ENCODE measurements at regions not wholly inside any gene's neighbourhood (a gene's known extent, or its start where the extent isn't known, plus 50 kb on each side); places are given as distances from the start of the nearest gene placed in this dataset.

DNA sequence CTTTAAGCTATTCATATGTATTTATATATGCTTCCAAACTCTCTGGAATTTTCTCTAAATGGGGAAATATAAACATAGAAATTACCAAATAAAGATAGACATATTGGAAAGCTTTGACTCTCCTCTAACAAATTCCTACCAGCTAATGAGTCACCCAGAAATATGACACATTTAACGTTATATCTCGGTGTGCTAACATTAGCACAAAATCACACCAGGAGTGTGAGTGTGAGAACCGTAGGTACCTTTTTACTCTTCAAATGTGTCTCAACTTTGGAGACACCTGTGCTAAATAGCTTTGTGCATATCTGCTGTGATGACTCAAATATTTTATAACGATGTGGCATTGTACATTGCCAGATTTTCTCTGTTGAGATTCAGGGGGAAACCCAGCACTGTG lies 714.4 kb downstream of the METTL15 start:
- intact Hi-C loops (cut with DNase I), result no loop called here
- Histone ChIP-seq H3K4me3 (no peak overlapping the region), H3K36me3 (no peaks in the 10 kb centered on the region), H3K4me1 (no peaks in the 10 kb centered on the region), H3K27ac (no peak overlapping the region), H3K9me3 (peaks cover 0 to 20% (median 11%) of the 10 kb centered on the region in 11 donors), H3K27me3 (no peaks in the 10 kb centered on the region)
- TF ChIP-seq, protein P1, sequence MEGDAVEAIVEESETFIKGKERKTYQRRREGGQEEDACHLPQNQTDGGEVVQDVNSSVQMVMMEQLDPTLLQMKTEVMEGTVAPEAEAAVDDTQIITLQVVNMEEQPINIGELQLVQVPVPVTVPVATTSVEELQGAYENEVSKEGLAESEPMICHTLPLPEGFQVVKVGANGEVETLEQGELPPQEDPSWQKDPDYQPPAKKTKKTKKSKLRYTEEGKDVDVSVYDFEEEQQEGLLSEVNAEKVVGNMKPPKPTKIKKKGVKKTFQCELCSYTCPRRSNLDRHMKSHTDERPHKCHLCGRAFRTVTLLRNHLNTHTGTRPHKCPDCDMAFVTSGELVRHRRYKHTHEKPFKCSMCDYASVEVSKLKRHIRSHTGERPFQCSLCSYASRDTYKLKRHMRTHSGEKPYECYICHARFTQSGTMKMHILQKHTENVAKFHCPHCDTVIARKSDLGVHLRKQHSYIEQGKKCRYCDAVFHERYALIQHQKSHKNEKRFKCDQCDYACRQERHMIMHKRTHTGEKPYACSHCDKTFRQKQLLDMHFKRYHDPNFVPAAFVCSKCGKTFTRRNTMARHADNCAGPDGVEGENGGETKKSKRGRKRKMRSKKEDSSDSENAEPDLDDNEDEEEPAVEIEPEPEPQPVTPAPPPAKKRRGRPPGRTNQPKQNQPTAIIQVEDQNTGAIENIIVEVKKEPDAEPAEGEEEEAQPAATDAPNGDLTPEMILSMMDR (IDR thresholded peaks at IDR 0.05), result no peak
- DNase-seq (no peak), ATAC-seq (no peak)
- WGBS, 2 donors, result 79 to 86% methylated on average over 4 of the region's 4 CpGs

DNA sequence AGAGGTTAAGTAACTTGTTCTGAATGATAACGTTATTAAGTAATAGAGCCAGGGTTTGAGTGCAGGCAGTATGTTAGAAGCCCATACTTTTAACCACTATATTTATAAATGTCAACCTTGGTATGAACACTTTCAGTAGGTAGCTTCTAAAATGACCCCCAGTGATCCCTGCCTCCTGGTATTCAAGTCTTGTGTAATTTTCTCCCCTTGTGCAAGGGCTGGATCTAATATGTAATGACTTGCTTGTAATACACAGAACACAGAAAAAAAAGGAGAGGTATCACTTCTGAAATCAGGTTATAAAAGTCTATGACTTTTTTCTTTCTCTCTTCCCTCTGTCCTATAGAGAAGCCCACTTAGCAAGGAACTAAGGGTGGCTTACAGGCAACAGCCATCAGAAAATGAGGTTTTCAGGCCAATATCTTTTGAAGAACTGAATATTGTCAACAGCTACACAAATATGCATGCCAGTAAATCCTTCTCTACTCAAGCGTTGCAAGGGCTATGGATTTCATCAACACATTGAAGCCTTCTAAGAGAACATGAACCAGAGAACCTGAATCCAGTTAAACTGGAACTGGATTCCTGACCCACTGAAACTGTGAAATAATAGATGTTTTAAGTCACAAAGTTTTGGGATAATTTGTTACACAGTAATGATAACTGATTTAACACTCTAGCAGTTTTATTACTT lies 712.3 kb downstream of the METTL15 start:
- ATAC-seq, result no peak
- H3K27me3 ChIP-seq, result no peaks in the 10 kb centered on the region
- TF ChIP-seq, protein P1 (IDR thresholded peaks at IDR 0.05), result no peak
- no peak overlapping the region for H3K27ac ChIP-seq
- no peak for DNase-seq
- H3K36me3 ChIP-seq, result no peaks in the 10 kb centered on the region
- no peaks in the 10 kb centered on the region for H3K4me1 ChIP-seq
- intact Hi-C loops (cut with DNase I), result no loop called here
- H3K4me3 ChIP-seq, result no peak overlapping the region
- 74 to 78% methylated on average over 2 of the region's 2 CpGs for WGBS, 2 donors
- peaks cover 0 to 1% (median 0%) of the 10 kb centered on the region in 11 donors for H3K9me3 ChIP-seq

DNA sequence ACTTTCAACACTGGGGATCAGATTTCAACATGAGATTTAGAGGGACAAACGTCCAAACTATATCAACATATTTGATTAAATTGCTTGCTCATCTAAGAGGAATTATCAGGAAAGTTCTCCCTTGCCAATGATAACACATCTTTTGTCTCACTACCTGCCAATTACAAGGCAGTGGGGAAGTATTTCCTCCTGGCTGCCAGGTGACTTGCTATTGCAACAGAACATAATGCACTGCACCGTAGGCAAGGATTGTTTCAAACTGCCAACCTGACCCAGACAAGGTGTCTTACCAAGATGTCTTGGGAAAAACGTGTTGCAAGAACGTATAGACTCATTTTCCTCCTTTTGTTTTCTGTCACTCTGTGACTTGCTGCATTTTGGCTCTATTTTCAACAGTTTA lies 711.6 kb downstream of the METTL15 start:
- Histone ChIP-seq H3K4me3 (no peak overlapping the region), H3K36me3 (no peaks in the 10 kb centered on the region), H3K4me1 (no peaks in the 10 kb centered on the region), H3K9me3 (no peaks in the 10 kb centered on the region), H3K27ac (no peak overlapping the region), H3K27me3 (no peaks in the 10 kb centered on the region)
- TF ChIP-seq, protein P1 (IDR thresholded peaks at IDR 0.05), result no peak
- intact Hi-C loops (cut with DNase I), result no loop called here
- 36 to 53% methylated on average over 4 of the region's 4 CpGs for WGBS, 2 donors
- ATAC-seq, result no peak
- DNase-seq, result no peak

DNA sequence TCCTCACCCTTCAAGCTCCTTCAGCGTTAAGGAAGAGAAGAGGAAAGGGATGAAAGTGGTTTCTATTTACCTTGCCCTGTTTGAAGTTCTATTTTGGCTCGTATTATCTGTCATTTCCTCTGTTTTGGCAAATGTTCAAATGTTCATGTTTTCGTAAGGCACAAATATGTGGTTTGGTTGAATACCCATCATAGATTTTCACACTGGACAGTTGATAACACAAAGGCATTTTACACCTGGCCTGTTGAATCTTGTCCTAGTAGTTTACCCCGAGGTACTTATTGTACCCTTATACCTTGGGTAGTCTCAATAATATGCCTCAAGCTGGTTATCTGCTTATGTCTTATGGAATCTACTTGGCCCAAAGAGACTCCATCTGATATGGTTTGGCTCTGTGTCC lies 706.9 kb downstream of the METTL15 start:
- Histone ChIP-seq H3K27ac (no peak overlapping the region), H3K4me1 (no peaks in the 10 kb centered on the region), H3K27me3 (no peaks in the 10 kb centered on the region), H3K9me3 (no peaks in the 10 kb centered on the region), H3K4me3 (no peak overlapping the region), H3K36me3 (no peaks in the 10 kb centered on the region)
- ATAC-seq, result no peak
- intact Hi-C loops (cut with DNase I), result no loop called here
- TF ChIP-seq, protein P1 (IDR thresholded peaks at IDR 0.05), result no peak
- DNase-seq, result no peak
- WGBS, 2 donors, result 56 to 64% methylated on average over 4 of the region's 4 CpGs
